Small intestine (tissue), 7 donors: ENCODE measurements at regions not wholly inside any gene's neighbourhood (a gene's known extent, or its start where the extent isn't known, plus 50 kb on each side); places are given as distances from the start of the nearest gene placed in this dataset.
"Not testable (repeated sequence)": the region's sequence is repeated elsewhere in the genome, so short reads cannot be mapped to it uniquely, and the experiment has no call there.

Experiments used
- DNase-seq, 2 donors: peaks; one replicate each; pipeline versions ENCODE4 v3.0.0 to v3.0.0-alpha.2; 2013
- FAIRE-seq: peaks from 2 replicates; lab custom pipeline; 2012; peaks lifted over from hg19 to GRCh38; lab: Jason Lieb, UNC
- H3K27ac ChIP-seq, 3 donors: one replicate each; pipeline ENCODE4 v1.5.1; 2013; ENCODE audit warnings: low read length in 2 of 3, mild to moderate bottlenecking in 2 of 3, control low read depth in 1 of 3, inconsistent platforms in 1 of 3, low read depth in 1 of 3, moderate library complexity in 1 of 3
- H3K27me3 ChIP-seq, 3 donors: one replicate each; pipeline ENCODE4 v1.6.1; 2013; ENCODE audit warnings: low read length in 3 of 3, inconsistent platforms in 1 of 3; ENCODE audit not compliant: control insufficient read depth in 3 of 3, insufficient read depth in 3 of 3
- H3K36me3 ChIP-seq, 3 donors: one replicate each; pipeline ENCODE4 v1.6.1; 2013; ENCODE audit warnings: low read length in 3 of 3, inconsistent platforms in 1 of 3, low read depth in 1 of 3, mild to moderate bottlenecking in 1 of 3, moderate library complexity in 1 of 3; ENCODE audit not compliant: control insufficient read depth in 3 of 3, insufficient read depth in 2 of 3
- H3K4me1 ChIP-seq, 3 donors: one replicate each; pipeline ENCODE4 v1.6.1; 2013; ENCODE audit warnings: low read length in 2 of 3, inconsistent platforms in 1 of 3, low read depth in 1 of 3, mild to moderate bottlenecking in 1 of 3, moderate library complexity in 1 of 3; ENCODE audit not compliant: control insufficient read depth in 3 of 3, insufficient read depth in 2 of 3
- H3K4me3 ChIP-seq, 3 donors: one replicate each; pipeline ENCODE4 v1.5.1; 2013; ENCODE audit warnings: low read length in 3 of 3, control low read depth in 1 of 3, inconsistent platforms in 1 of 3, low read depth in 1 of 3, mild to moderate bottlenecking in 1 of 3, moderate library complexity in 1 of 3
- H3K9me3 ChIP-seq, 2 donors: one replicate each; pipeline ENCODE4 v1.6.1; 2013; ENCODE audit warnings: low read depth in 1 of 2, low read length in 1 of 2; ENCODE audit not compliant: control insufficient read depth in 2 of 2, insufficient read depth in 1 of 2
- WGBS, 3 donors: extraction: QIAGEN DNeasy Blood & Tissue Kit; methylation state at CpG; one replicate each; pipeline ENCODE4 v1.1.7; 2013; 5-methylcytosine and 5-hydroxymethylcytosine counted together
- donor health status: healthy with polysubstance abuse.
- donor health status: control.
- donor health status: control.
- donor health status: Bipolar disorder and iron deficiency.
- donor health status: healthy.

GRCh38 chr10:30131369-30131768 is 72.0 kb upstream of the JCAD start:
- not testable (repeated sequence) for H3K27ac ChIP-seq, H3K9me3 ChIP-seq, H3K27me3 ChIP-seq, H3K36me3 ChIP-seq, DNase-seq, H3K4me3 ChIP-seq, FAIRE-seq, H3K4me1 ChIP-seq
- 93 to 97% (median 94%) methylated on average over 13 of the region's 13 CpGs for WGBS, 3 donors

GRCh38 chr10:30129326-30129725 is 69.9 kb upstream of the JCAD start:
- H3K36me3 ChIP-seq, FAIRE-seq, H3K27me3 ChIP-seq, H3K4me3 ChIP-seq, H3K9me3 ChIP-seq, H3K4me1 ChIP-seq, H3K27ac ChIP-seq, DNase-seq: not testable (repeated sequence)
- 84 to 93% (median 90%) methylated on average over 8 of the region's 8 CpGs for WGBS, 3 donors

GRCh38 chr10:30127120-30127541 is 67.7 kb upstream of the JCAD start:
- H3K4me3 ChIP-seq = no peak overlapping the region
- no peak overlapping the region for H3K27ac ChIP-seq
- H3K27me3 ChIP-seq = no peaks in the 10 kb centered on the region
- no peak for FAIRE-seq
- WGBS, 3 donors = 75 to 90% (median 88%) methylated on average over 10 of the region's 10 CpGs
- H3K9me3 ChIP-seq = no peaks in the 10 kb centered on the region
- no peak for DNase-seq
- no peaks in the 10 kb centered on the region for H3K36me3 ChIP-seq
- H3K4me1 ChIP-seq = no peaks in the 10 kb centered on the region

GRCh38 chr10:30125496-30125895 is 66.1 kb upstream of the JCAD start:
- 77 to 86% (median 80%) methylated on average over 2 of the region's 2 CpGs for WGBS, 3 donors
- no peaks in the 10 kb centered on the region for H3K9me3 ChIP-seq
- H3K4me1 ChIP-seq = no peaks in the 10 kb centered on the region
- H3K36me3 ChIP-seq = no peaks in the 10 kb centered on the region
- DNase-seq (no peak), FAIRE-seq (no peak)
- H3K4me3 ChIP-seq = no peak overlapping the region
- H3K27ac ChIP-seq = no peak overlapping the region
- H3K27me3 ChIP-seq = no peaks in the 10 kb centered on the region

- WGBS, 3 donors = 79 to 85% (median 79%) methylated on average over 6 of the region's 6 CpGs
- Histone ChIP-seq H3K27me3 (no peaks in the 10 kb centered on the region), H3K4me1 (no peaks in the 10 kb centered on the region), H3K36me3 (no peaks in the 10 kb centered on the region), H3K4me3 (no peak overlapping the region), H3K27ac (no peak overlapping the region), H3K9me3 (no peaks in the 10 kb centered on the region)
- DNase-seq (no peak), FAIRE-seq (no peak)
These were observed 65.3 kb upstream of the JCAD start for GRCh38 chr10:30124704-30125103.

- H3K27ac ChIP-seq = no peak overlapping the region
- H3K9me3 ChIP-seq = no peaks in the 10 kb centered on the region
- no peak for DNase-seq
- no peak for FAIRE-seq
- 22 to 59% (median 31%) methylated on average over 2 of the region's 2 CpGs for WGBS, 3 donors
- no peaks in the 10 kb centered on the region for H3K4me1 ChIP-seq
- H3K36me3 ChIP-seq = no peaks in the 10 kb centered on the region
- no peak overlapping the region for H3K4me3 ChIP-seq
- H3K27me3 ChIP-seq = peaks cover 0 to 1% (median 0%) of the 10 kb centered on the region in 3 donors
These were observed 62.0 kb upstream of the JCAD start for GRCh38 chr10:30121401-30121800.

GRCh38 chr10:30118590-30118989 is 59.2 kb upstream of the JCAD start:
- no peaks in the 10 kb centered on the region for H3K36me3 ChIP-seq
- H3K27ac ChIP-seq = no peak overlapping the region
- no peak for DNase-seq
- H3K4me3 ChIP-seq = no peak overlapping the region
- H3K4me1 ChIP-seq = no peaks in the 10 kb centered on the region
- peaks cover 0 to 19% (median 1%) of the 10 kb centered on the region in 3 donors for H3K27me3 ChIP-seq
- no peak for FAIRE-seq
- WGBS, 3 donors = 60 to 80% (median 79%) methylated on average over 3 of the region's 3 CpGs
- H3K9me3 ChIP-seq = no peaks in the 10 kb centered on the region

- no peaks in the 10 kb centered on the region for H3K9me3 ChIP-seq
- H3K27me3 ChIP-seq = peaks cover 0 to 24% (median 1%) of the 10 kb centered on the region in 3 donors
- no peaks in the 10 kb centered on the region for H3K4me1 ChIP-seq
- FAIRE-seq = no peak
- H3K27ac ChIP-seq = no peak overlapping the region
- H3K4me3 ChIP-seq = no peak overlapping the region
- WGBS, 3 donors = 81 to 90% (median 84%) methylated on average over 9 of the region's 9 CpGs
- no peak for DNase-seq
- H3K36me3 ChIP-seq = no peaks in the 10 kb centered on the region
These were observed 58.6 kb upstream of the JCAD start for GRCh38 chr10:30117812-30118501.

- Histone ChIP-seq H3K27ac (no peak overlapping the region), H3K4me3 (no peak overlapping the region), H3K27me3 (peaks cover 0 to 24% (median 1%) of the 10 kb centered on the region in 3 donors), H3K36me3 (no peaks in the 10 kb centered on the region), H3K9me3 (no peaks in the 10 kb centered on the region), H3K4me1 (no peaks in the 10 kb centered on the region)
- FAIRE-seq (no peak), DNase-seq (no peak)
- WGBS, 3 donors = 61 to 67% (median 64%) methylated on average over 7 of the region's 7 CpGs
These were observed 56.7 kb upstream of the JCAD start for GRCh38 chr10:30116041-30116491.
